GM23248 (cell line): ENCODE measurements at regions not wholly inside any gene's neighbourhood (a gene's known extent, or its start where the extent isn't known, plus 50 kb on each side); places are given as distances from the start of the nearest gene placed in this dataset.

ENCODE experiments used
- DNase-seq: peaks from one replicate; pipeline ENCODE4 v3.0.0-alpha.2; 2015
- H2AFZ ChIP-seq: fragments of 200-600 bp; sonication (generic); 2 replicates; pipeline ENCODE4 v1.6.1; 2016; ENCODE audit warnings: antibody characterized with exemption
- H3F3A ChIP-seq: fragments of 200-600 bp; sonication (generic); 2 replicates; pipeline ENCODE4 v1.6.1; 2016; ENCODE audit warnings: mild to moderate bottlenecking, antibody characterized with exemption, mixed run types; ENCODE audit not compliant: insufficient read depth
- H3K27ac ChIP-seq: fragments of 200-600 bp; sonication (generic); 2 replicates; pipeline ENCODE4 v1.5.1; 2016; ENCODE audit warnings: mild to moderate bottlenecking
- H3K27me3 ChIP-seq: fragments of 200-600 bp; sonication (generic); replicated peaks from 2 replicates; pipeline ENCODE4 v1.6.1; 2016; ENCODE audit warnings: mild to moderate bottlenecking; ENCODE audit not compliant: insufficient read depth
- H3K36me3 ChIP-seq: fragments of 200-600 bp; sonication (generic); 2 replicates; pipeline ENCODE4 v1.6.1; 2016; ENCODE audit warnings: low read depth, mild to moderate bottlenecking
- H3K4me1 ChIP-seq: fragments of 200-600 bp; sonication (generic); 2 replicates; pipeline ENCODE4 v1.6.1; 2016; ENCODE audit warnings: mild to moderate bottlenecking; ENCODE audit not compliant: insufficient read depth
- H3K4me2 ChIP-seq: fragments of 200-600 bp; sonication (generic); one replicate; pipeline ENCODE4 v1.6.1; 2016; ENCODE audit warnings: mild to moderate bottlenecking; ENCODE audit not compliant: unreplicated experiment
- H3K4me3 ChIP-seq: fragments of 200-600 bp; sonication (generic); 2 replicates; pipeline ENCODE4 v1.5.1; 2016; ENCODE audit warnings: mild to moderate bottlenecking
- H3K79me2 ChIP-seq: fragments of 200-600 bp; sonication (generic); 2 replicates; pipeline ENCODE4 v1.6.1; 2016; ENCODE audit warnings: mild to moderate bottlenecking; ENCODE audit not compliant: insufficient read depth
- H3K9ac ChIP-seq: fragments of 200-600 bp; sonication (generic); 2 replicates; pipeline ENCODE4 v1.6.1; 2016; ENCODE audit warnings: mild to moderate bottlenecking
- H3K9me2 ChIP-seq: fragments of 200-600 bp; sonication (generic); 2 replicates; pipeline ENCODE4 v1.6.1; 2016; ENCODE audit warnings: mixed run types, mild to moderate bottlenecking, moderate library complexity; ENCODE audit not compliant: insufficient read depth
- H3K9me3 ChIP-seq: fragments of 200-600 bp; sonication (generic); one replicate; pipeline ENCODE4 v1.6.1; 2017; ENCODE audit warnings: low read depth
- H4K20me1 ChIP-seq: fragments of 200-600 bp; sonication (generic); 2 replicates; pipeline ENCODE4 v1.6.0; 2016; ENCODE audit not compliant: insufficient read depth
- EZH2 ChIP-seq: fragments of 200-600 bp; sonication (generic); IDR thresholded peaks from 2 replicates; pipeline ENCODE4 v1.6.1; 2018; ENCODE audit warnings: antibody characterized with exemption, mild to moderate bottlenecking; ENCODE audit not compliant: insufficient read depth, poor library complexity, severe bottlenecking
- EZH2phosphoT487 ChIP-seq: fragments of 200-600 bp; sonication (generic); IDR thresholded peaks from 2 replicates; pipeline ENCODE4 v1.6.1; 2018; ENCODE audit warnings: antibody characterized with exemption, moderate library complexity, mild to moderate bottlenecking, low read depth; ENCODE audit not compliant: insufficient read depth
- WGBS, 2 experiments: methylation state at CpG; one replicate each; pipeline ENCODE4 v1.1.6; 2015 to 2017; ENCODE audit warnings: low lambda C conversion rate in 2 of 2, low coverage in 1 of 2; ENCODE audit errors: missing lambda C conversion rate in 2 of 2; 5-methylcytosine and 5-hydroxymethylcytosine counted together
- in situ Hi-C: fragments of 300-500 bp; cut with MboI; formaldehyde crosslinking; loops from 2 replicates; pipeline ENCODE4 v1.15.0; 2020

DNA sequence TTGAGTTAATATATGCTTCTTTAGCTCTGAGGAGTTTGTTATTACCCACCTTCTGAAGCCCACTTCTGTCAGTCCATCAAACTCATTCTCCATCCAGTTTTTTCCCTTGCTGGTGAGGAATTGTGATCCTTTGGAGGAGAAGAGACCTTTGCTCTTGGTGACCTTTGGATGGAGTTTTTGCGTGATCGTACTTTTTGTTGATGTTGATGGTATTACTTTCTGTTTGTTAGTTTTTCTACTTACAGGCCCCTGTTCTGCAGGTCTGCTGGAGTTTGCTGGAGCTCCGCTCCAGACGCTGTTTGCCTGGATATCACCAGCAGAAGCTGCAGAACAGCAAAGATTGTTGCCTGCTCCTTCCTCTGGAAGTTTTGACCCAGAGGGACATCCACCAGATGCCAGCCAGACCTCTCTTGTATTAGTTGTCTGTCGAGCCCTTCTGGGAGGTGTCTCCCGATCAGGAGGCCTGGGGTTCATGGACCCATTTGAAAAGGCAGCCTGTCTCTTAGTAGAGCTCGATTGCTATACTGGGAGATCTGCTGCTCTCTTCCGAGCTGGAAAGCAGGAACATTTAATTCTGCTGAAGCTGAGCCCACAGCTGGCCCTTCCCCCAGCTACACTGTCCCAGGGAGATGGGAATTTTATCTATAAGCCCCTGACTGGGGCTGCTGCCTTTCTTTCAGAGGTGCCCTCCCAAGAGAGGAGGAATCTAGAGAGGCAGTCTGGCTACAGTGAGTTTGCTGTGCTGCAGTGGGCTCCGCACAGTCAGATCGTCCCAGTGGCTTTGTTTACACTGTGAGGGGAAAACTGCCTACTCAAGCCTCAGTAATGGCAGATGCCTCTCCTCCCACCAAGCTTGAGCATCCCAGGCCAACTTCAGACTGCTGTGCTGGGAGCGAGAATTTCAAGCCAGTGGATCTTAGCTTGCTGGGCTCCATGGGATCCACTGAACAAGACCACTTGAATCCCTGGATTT, 445.5 kb downstream of the MAN2A1 start:
- whole genome bisulfite sequencing, 2 experiments, result 49% methylated on average over 11 of the region's 11 CpGs
- in situ Hi-C loops, result no loop called here

DNA sequence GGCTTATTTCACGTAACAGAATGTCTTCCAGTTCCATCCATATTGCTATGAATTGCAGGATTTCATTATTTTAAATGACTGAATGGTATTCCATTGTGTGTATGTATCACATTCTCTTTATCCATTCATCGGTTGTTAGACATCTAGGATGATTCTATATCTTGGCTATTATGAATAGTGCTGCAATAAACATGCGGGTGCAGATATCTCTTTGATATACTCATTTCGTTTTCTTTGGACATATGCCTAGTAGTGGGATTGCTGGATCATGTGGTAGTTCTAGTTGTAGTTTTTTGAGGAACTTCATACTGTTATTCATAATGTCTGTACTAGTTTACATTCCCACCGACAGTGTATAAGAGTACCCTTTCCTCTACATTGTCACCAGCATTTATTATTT, 460.5 kb downstream of the MAN2A1 start:
- DNase-seq, result peak; percentile 22
- Histone ChIP-seq H4K20me1 (no peaks in the 10 kb centered on the region), H3K36me3 (no peaks in the 10 kb centered on the region), H3K4me3 (no peak overlapping the region), H3K9ac (no peak overlapping the region), H3K27me3 (no peaks in the 10 kb centered on the region), H3K9me2 (no peaks in the 10 kb centered on the region), H3K4me1 (no peaks in the 10 kb centered on the region), H2AFZ (no peak overlapping the region), H3K9me3 (no peaks in the 10 kb centered on the region), H3F3A (no peaks in the 10 kb centered on the region), H3K4me2 (no peak overlapping the region), H3K27ac (no peak overlapping the region), H3K79me2 (no peaks in the 10 kb centered on the region)
- WGBS, 2 experiments, result 37 to 42% methylated on average over 5 of the region's 5 CpGs
- in situ Hi-C loops, result no loop called here
- TF ChIP-seq EZH2phosphoT487 (no peak), EZH2 (no peak)

More for the DNA sequence above, 445.5 kb downstream of the MAN2A1 start:
- Histone ChIP-seq H3K9ac (no peak overlapping the region), H2AFZ (no peak overlapping the region), H3K27me3 (no peaks in the 10 kb centered on the region), H3K36me3 (no peaks in the 10 kb centered on the region), H3K9me3 (no peaks in the 10 kb centered on the region), H4K20me1 (no peaks in the 10 kb centered on the region), H3K79me2 (no peaks in the 10 kb centered on the region), H3K4me3 (no peak overlapping the region), H3K4me1 (no peaks in the 10 kb centered on the region), H3F3A (no peaks in the 10 kb centered on the region), H3K9me2 (no peaks in the 10 kb centered on the region), H3K4me2 (no peak overlapping the region), H3K27ac (no peak overlapping the region)
- no peak for TF ChIP-seq EZH2phosphoT487
- TF ChIP-seq EZH2, result no peak
- DNase-seq, result no peak

GRCh38 chr5:110159202-110159601, 469.5 kb downstream of the MAN2A1 start:
- WGBS, 2 experiments, result 7 to 15% methylated on average over 1 of the region's 1 CpG
- peak; percentile 80 for DNase-seq
- H3K4me3 ChIP-seq, result no peak overlapping the region
- H3K79me2 ChIP-seq, result no peaks in the 10 kb centered on the region
- H3K36me3 ChIP-seq, result no peaks in the 10 kb centered on the region
- H2AFZ ChIP-seq, result no peak overlapping the region
- peak overlapping the region; percentile 61 for H3K4me2 ChIP-seq
- H3K9ac ChIP-seq, result no peak overlapping the region
- H3K9me3 ChIP-seq, result no peaks in the 10 kb centered on the region
- no peak overlapping the region for H3K27ac ChIP-seq
- no peaks in the 10 kb centered on the region for H3K27me3 ChIP-seq
- in situ Hi-C loops, result no loop called here
- H3K9me2 ChIP-seq, result no peaks in the 10 kb centered on the region
- H4K20me1 ChIP-seq, result no peaks in the 10 kb centered on the region
- H3F3A ChIP-seq, result no peaks in the 10 kb centered on the region
- TF ChIP-seq EZH2 (no peak), EZH2phosphoT487 (no peak)
- H3K4me1 ChIP-seq, result peaks cover 33% of the 10 kb centered on the region

DNA sequence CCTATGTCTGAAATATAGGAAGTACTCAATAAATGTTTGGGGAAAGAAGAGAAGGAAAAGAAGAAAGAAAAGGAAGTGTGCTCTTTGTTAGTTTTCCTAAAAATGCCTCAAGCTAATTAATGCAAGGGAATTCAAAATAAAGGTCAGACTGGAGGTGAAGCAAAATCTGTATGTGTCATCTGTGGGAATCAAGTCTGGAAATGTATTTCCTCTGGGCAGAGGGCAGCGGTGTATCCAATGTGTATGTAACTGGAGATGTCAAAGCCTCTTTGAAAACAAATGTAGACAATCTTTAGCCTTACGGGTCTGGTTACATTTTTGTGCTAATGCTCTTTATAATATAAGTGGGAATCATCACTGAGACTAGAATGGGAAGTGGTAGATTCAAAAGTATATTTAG, 471.4 kb downstream of the MAN2A1 start:
- H3K4me2 ChIP-seq, result no peak overlapping the region
- no peaks in the 10 kb centered on the region for H3K9me3 ChIP-seq
- H2AFZ ChIP-seq, result no peak overlapping the region
- peaks cover 33% of the 10 kb centered on the region for H3K4me1 ChIP-seq
- no peak overlapping the region for H3K4me3 ChIP-seq
- no peaks in the 10 kb centered on the region for H3K36me3 ChIP-seq
- DNase-seq, result no peak
- H3K9me2 ChIP-seq, result no peaks in the 10 kb centered on the region
- no peak overlapping the region for H3K9ac ChIP-seq
- H3K79me2 ChIP-seq, result no peaks in the 10 kb centered on the region
- H3K27ac ChIP-seq, result no peak overlapping the region
- in situ Hi-C loops, result no loop called here
- no peaks in the 10 kb centered on the region for H3F3A ChIP-seq
- WGBS, 2 experiments, result 86 to 89% methylated on average over 2 of the region's 2 CpGs
- no peaks in the 10 kb centered on the region for H4K20me1 ChIP-seq
- TF ChIP-seq EZH2phosphoT487 (no peak), EZH2 (no peak)
- no peaks in the 10 kb centered on the region for H3K27me3 ChIP-seq
